IMR-90 (cell line): ENCODE measurements at regions not wholly inside any gene's neighbourhood (a gene's known extent, or its start where the extent isn't known, plus 50 kb on each side); places are given as distances from the start of the nearest gene placed in this dataset.

Experiments
- ATAC-seq: fragments of 200-7000 bp; cut with Tn5 transposase; 2 replicates; pipeline ENCODE4 v1.9.1; 2020; ENCODE audit warnings: low read depth, mild to moderate bottlenecking, moderate library complexity
- BruUV-seq: library from RNA; stranded (reverse); fragments of 400-500 nt; replicated peaks from 2 replicates; lab custom pipeline; 2021; lab: Mats Ljungman, UMichigan
- CTCF ChIA-PET: fragments of 300-600 bp; formaldehyde crosslinking; extraction: SDS; loops from one replicate; lab custom pipeline; 2021; ENCODE audit warnings: antibody characterized with exemption; lab: Yijun Ruan, JAX
- POLR2A ChIA-PET: fragments of 300-600 bp; sonication (Branson Sonifier 250); formaldehyde crosslinking; loops from one replicate; lab custom pipeline; 2022; ENCODE audit warnings: antibody characterized with exemption; ENCODE audit not compliant: unreplicated experiment; lab: Charles Lee
- DNase-seq: peaks from one replicate; pipeline ENCODE4 v3.0.0; 2013
- H2AFZ ChIP-seq: replicated peaks from 2 replicates; pipeline ENCODE3; 2013; ENCODE audit warnings: low read length, mild to moderate bottlenecking; ENCODE audit not compliant: poor library complexity
- H2AK5ac ChIP-seq: 2 replicates; pipeline ENCODE4 v1.6.1; 2013; ENCODE audit warnings: low read depth, low read length, inconsistent platforms
- H2AK9ac ChIP-seq: replicated peaks from 2 replicates; pipeline ENCODE3; 2013; ENCODE audit warnings: mild to moderate bottlenecking, low read depth, low read length, moderate library complexity; ENCODE audit not compliant: poor library complexity
- H2BK120ac ChIP-seq: 2 replicates; pipeline ENCODE4 v1.6.1; 2013; ENCODE audit warnings: low read depth, low read length, inconsistent platforms
- H2BK15ac ChIP-seq: 3 replicates; pipeline ENCODE4 v1.6.1; 2013; ENCODE audit warnings: low read depth, low read length, inconsistent platforms
- H2BK20ac ChIP-seq: 2 replicates; pipeline ENCODE4 v1.6.1; 2013; ENCODE audit warnings: low read depth, mild to moderate bottlenecking, inconsistent platforms, low read length, moderate library complexity
- H2BK5ac ChIP-seq: 2 replicates; pipeline ENCODE4 v1.6.1; 2013; ENCODE audit warnings: mild to moderate bottlenecking, low read depth, low read length, inconsistent platforms; ENCODE audit not compliant: poor library complexity, severe bottlenecking
- H3K14ac ChIP-seq: replicated peaks from 2 replicates; pipeline ENCODE4 v1.6.1; 2013; ENCODE audit warnings: low read depth, low read length, inconsistent platforms
- H3K18ac ChIP-seq: 2 replicates; pipeline ENCODE4 v1.6.1; 2013; ENCODE audit warnings: low read depth, low read length, control low read depth
- H3K23ac ChIP-seq: 2 replicates; pipeline ENCODE4 v1.6.1; 2013; ENCODE audit warnings: low read depth, low read length, inconsistent platforms
- H3K27ac ChIP-seq: 2 replicates; pipeline ENCODE4 v1.5.1; 2013; ENCODE audit warnings: mild to moderate bottlenecking, control low read depth, low read length; ENCODE audit not compliant: insufficient read depth
- H3K27me3 ChIP-seq: 2 replicates; pipeline ENCODE4 v1.6.1; 2013; ENCODE audit warnings: low read length; ENCODE audit not compliant: control insufficient read depth, insufficient read depth
- H3K36me3 ChIP-seq: 2 replicates; pipeline ENCODE4 v1.6.1; 2013; ENCODE audit warnings: low read length, mixed read lengths; ENCODE audit not compliant: control insufficient read depth, insufficient read depth
- H3K4ac ChIP-seq: 2 replicates; pipeline ENCODE4 v1.6.1; 2013; ENCODE audit warnings: low read depth, low read length, inconsistent platforms
- H3K4me1 ChIP-seq: 2 replicates; pipeline ENCODE4 v1.6.1; 2013; ENCODE audit warnings: low read length, mixed read lengths; ENCODE audit not compliant: control insufficient read depth, insufficient read depth
- H3K4me2 ChIP-seq: 2 replicates; pipeline ENCODE4 v1.6.1; 2013; ENCODE audit warnings: low read depth, mild to moderate bottlenecking, control low read depth, low read length, moderate library complexity
- H3K4me3 ChIP-seq: 2 replicates; pipeline ENCODE4 v1.5.1; 2013; ENCODE audit warnings: low read depth, mild to moderate bottlenecking, control low read depth, low read length, moderate library complexity; ENCODE audit not compliant: insufficient read depth
- H3K56ac ChIP-seq: 2 replicates; pipeline ENCODE4 v1.6.1; 2013; ENCODE audit warnings: low read length, inconsistent platforms; ENCODE audit not compliant: insufficient read depth; ENCODE audit errors: extremely low read depth
- H3K79me1 ChIP-seq, 2 experiments: 2 replicates each; pipeline ENCODE4 v1.6.1; 2013; ENCODE audit warnings: low read length in 2 of 2, inconsistent platforms in 1 of 2, low read depth in 1 of 2
- H3K9ac ChIP-seq: 2 replicates; pipeline ENCODE4 v1.6.1; 2013; ENCODE audit warnings: low read depth, low read length, control low read depth
- H3K9me1 ChIP-seq: 2 replicates; pipeline ENCODE4 v1.6.1; 2013; ENCODE audit warnings: low read length, inconsistent platforms; ENCODE audit not compliant: insufficient read depth
- H3K9me3 ChIP-seq: 2 replicates; pipeline ENCODE4 v1.6.1; 2013; ENCODE audit warnings: low read length; ENCODE audit not compliant: control insufficient read depth, insufficient read depth
- H4K20me1 ChIP-seq: 2 replicates; pipeline ENCODE4 v1.6.1; 2013; ENCODE audit warnings: low read length, inconsistent platforms; ENCODE audit not compliant: insufficient read depth
- H4K5ac ChIP-seq: 2 replicates; pipeline ENCODE4 v1.6.1; 2013; ENCODE audit warnings: mild to moderate bottlenecking, low read depth, low read length, control low read depth
- H4K8ac ChIP-seq, 2 experiments: 2 replicates each; pipeline ENCODE4 v1.6.1; 2013; ENCODE audit warnings: low read depth in 2 of 2, low read length in 2 of 2, control low read depth in 1 of 2, inconsistent platforms in 1 of 2
- H4K91ac ChIP-seq: 2 replicates; pipeline ENCODE4 v1.6.1; 2013; ENCODE audit warnings: low read depth, low read length, inconsistent platforms; ENCODE audit not compliant: insufficient read depth
- CEBPB ChIP-seq: IDR thresholded peaks from 2 replicates; pipeline ENCODE4 v1.6.1; 2012; ENCODE audit warnings: low read depth, low read length, improper control_type of control experiment
- MAFK ChIP-seq: IDR thresholded peaks from 2 replicates; pipeline ENCODE4 v1.6.1; 2012; ENCODE audit warnings: low read depth, low read length, improper control_type of control experiment
- RAD21 ChIP-seq: IDR thresholded peaks from 2 replicates; pipeline ENCODE4 v1.6.1; 2012; ENCODE audit warnings: low read length, improper control_type of control experiment
- SMC3 ChIP-seq: fragments of 150-350 bp; IDR thresholded peaks from 2 replicates; pipeline ENCODE4 v1.6.1; 2016; ENCODE audit warnings: low read depth, mild to moderate bottlenecking, antibody characterized with exemption, low read length, moderate library complexity
- WGBS, 2 experiments: methylation state at CpG; one replicate each; pipeline versions ENCODE4 v1.1.5 to v1.1.7; 2013; ENCODE audit warnings: missing lambda C conversion rate in 2 of 2; ENCODE audit not compliant: insufficient read length in 1 of 2; ENCODE audit errors: extremely low coverage in 2 of 2; 5-methylcytosine and 5-hydroxymethylcytosine counted together
- dilution Hi-C: fragments of 300-500 bp; cut with HindIII; formaldehyde crosslinking; loops from one replicate; pipeline ENCODE4 v1.14.3; 2018; ENCODE audit warnings: low sequenced_read_pairs; ENCODE audit not compliant: unreplicated experiment
- in situ Hi-C: fragments of 300-500 bp; cut with MboI; formaldehyde crosslinking; loops from 3 replicates; pipeline ENCODE4 v1.14.3; 2019; ENCODE audit warnings: low sequenced_read_pairs, inconsistent platforms, mixed read lengths
- intact Hi-C: fragments of 100-400 bp; cut with micrococcal nuclease; formaldehyde crosslinking; loops from 2 replicates; pipeline ENCODE4 v1.10.0; 2022

GRCh38 chr5:6182271-6182815, 196.0 kb downstream of the MED10 start:
- Histone ChIP-seq H3K27me3 (no peaks in the 10 kb centered on the region), H2BK5ac (no peak overlapping the region), H2BK120ac (no peak overlapping the region), H3K36me3 (no peaks in the 10 kb centered on the region), H3K56ac (no peak overlapping the region), H3K9ac (no peak overlapping the region), H3K79me1 (no peaks in the 10 kb centered on the region), H3K14ac (no peak overlapping the region), H3K18ac (no peak overlapping the region), H2BK15ac (no peak overlapping the region), H4K5ac (no peak overlapping the region), H3K4me1 (no peaks in the 10 kb centered on the region), H3K23ac (no peak overlapping the region), H3K27ac (no peak overlapping the region), H2AK9ac (no peak overlapping the region), H2AFZ (no peak overlapping the region), H3K9me1 (no peaks in the 10 kb centered on the region), H2BK20ac (no peak overlapping the region), H3K4ac (no peak overlapping the region), H3K4me2 (no peak overlapping the region), H2AK5ac (no peak overlapping the region), H4K20me1 (no peaks in the 10 kb centered on the region), H3K4me3 (no peak overlapping the region), H4K8ac (no peak overlapping the region), H3K9me3 (peaks cover 38% of the 10 kb centered on the region), H4K91ac (no peak overlapping the region)
- dilution Hi-C loops = no loop called here
- no peak for TF ChIP-seq MAFK
- TF ChIP-seq SMC3 = no peak
- no peak for TF ChIP-seq RAD21
- TF ChIP-seq CEBPB = no peak
- CTCF ChIA-PET = no interaction called here
- ATAC-seq (no peak), DNase-seq (no peak)
- POLR2A ChIA-PET = no interaction called here
- no TSS peak for BruUV-seq
- WGBS, 2 experiments = 60% methylated on average over 5 of the region's 23 CpGs; no CpG with 5 or more reads in 1 of the 2 experiments
- intact Hi-C loops = no loop called here
- in situ Hi-C loops = no loop called here
